Adrenal gland (tissue), 5 donors: ENCODE measurements at regions not wholly inside any gene's neighbourhood (a gene's known extent, or its start where the extent isn't known, plus 50 kb on each side); places are given as distances from the start of the nearest gene placed in this dataset.

Source experiments
- POLR2A ChIP-seq, 2 donors: fragments of 450-650 bp; IDR thresholded peaks; one replicate each; pipeline ENCODE4 v1.6.1; 2017; ENCODE audit warnings: antibody characterized with exemption in 2 of 2, mild to moderate bottlenecking in 2 of 2, moderate library complexity in 1 of 2
- TF ChIP-seq, protein P1 (sequence below), 6 experiments: fragments of 450-650 bp in 4 of 6; fragments of 200-600 bp in 2 of 6; sonication (generic) in 1 of 6; IDR thresholded peaks; 1 replicate in 5 of 6; 2 replicates in 1 of 6; pipeline versions ENCODE4 v1.5.1 to v1.8.0; 2016 to 2021; ENCODE audit warnings: antibody characterized with exemption in 6 of 6, mild to moderate bottlenecking in 2 of 6, moderate library complexity in 1 of 6
- donor health status: DM: no; HTN: no; CAD: no.

DNA sequence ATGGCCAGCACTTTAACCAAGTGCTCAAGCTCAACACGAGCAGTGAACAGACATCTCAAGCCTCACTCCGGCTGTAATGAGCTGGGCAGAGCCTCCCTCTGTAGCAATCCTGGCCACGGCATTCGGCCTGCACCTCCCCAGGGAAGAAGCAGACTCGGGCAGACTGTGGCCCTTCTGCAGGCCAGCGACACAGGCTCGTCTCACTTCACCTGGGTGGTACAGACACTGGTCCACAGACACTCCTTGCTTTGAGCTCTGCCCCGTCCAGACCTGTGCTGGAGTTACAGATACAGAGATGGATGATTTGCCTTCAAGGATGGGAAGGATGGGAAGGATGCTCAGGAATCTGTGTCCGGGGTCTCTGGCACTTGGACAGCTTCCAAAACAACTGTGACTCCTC is 300.9 kb downstream of the PREX1 start:
- no peak for TF ChIP-seq POLR2A (IDR thresholded peaks at IDR 0.05)
- TF ChIP-seq, protein P1, sequence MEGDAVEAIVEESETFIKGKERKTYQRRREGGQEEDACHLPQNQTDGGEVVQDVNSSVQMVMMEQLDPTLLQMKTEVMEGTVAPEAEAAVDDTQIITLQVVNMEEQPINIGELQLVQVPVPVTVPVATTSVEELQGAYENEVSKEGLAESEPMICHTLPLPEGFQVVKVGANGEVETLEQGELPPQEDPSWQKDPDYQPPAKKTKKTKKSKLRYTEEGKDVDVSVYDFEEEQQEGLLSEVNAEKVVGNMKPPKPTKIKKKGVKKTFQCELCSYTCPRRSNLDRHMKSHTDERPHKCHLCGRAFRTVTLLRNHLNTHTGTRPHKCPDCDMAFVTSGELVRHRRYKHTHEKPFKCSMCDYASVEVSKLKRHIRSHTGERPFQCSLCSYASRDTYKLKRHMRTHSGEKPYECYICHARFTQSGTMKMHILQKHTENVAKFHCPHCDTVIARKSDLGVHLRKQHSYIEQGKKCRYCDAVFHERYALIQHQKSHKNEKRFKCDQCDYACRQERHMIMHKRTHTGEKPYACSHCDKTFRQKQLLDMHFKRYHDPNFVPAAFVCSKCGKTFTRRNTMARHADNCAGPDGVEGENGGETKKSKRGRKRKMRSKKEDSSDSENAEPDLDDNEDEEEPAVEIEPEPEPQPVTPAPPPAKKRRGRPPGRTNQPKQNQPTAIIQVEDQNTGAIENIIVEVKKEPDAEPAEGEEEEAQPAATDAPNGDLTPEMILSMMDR (IDR thresholded peaks at IDR 0.05) = no peak
